ENCODE measurements at regions not wholly inside any gene's neighbourhood (a gene's known extent, or its start where the extent isn't known, plus 50 kb on each side); places are given as distances from the start of the nearest gene placed in this dataset.

- Histone ChIP-seq H3K9me3 (no peaks in the 10 kb centered on the region), H3K36me3 (no peaks in the 10 kb centered on the region), H3K4me1 (no peaks in the 10 kb centered on the region), H3K27me3 (no peaks in the 10 kb centered on the region), H3K27ac (no peak overlapping the region), H3K4me3 (no peak overlapping the region)
- ATAC-seq (ENCODE audit: low FRiP score in 2 of 2) = no peak
- DNase-seq = no peak
- TF ChIP-seq POLR2A (IDR thresholded peaks at IDR 0.05) (no peak), EP300 (IDR thresholded peaks at IDR 0.05) (no peak), POLR2AphosphoS5 (IDR thresholded peaks at IDR 0.05) (no peak), CTCF (IDR thresholded peaks at IDR 0.05) (no peak)
- WGBS, 2 donors = 87 to 95% methylated on average over 2 of the region's 2 CpGs
Observed at GRCh38 chr12:115149279-115149678, 465.3 kb upstream of the TBX3 start.

- 90 to 97% methylated on average over 2 of the region's 2 CpGs for whole genome bisulfite sequencing, 2 donors
Observed at GRCh38 chr12:115147916-115148315, 463.9 kb upstream of the TBX3 start.

GRCh38 chr12:115146453-115146852 lies 462.5 kb upstream of the TBX3 start:
- H3K9me3 ChIP-seq = no peaks in the 10 kb centered on the region
- no peaks in the 10 kb centered on the region for H3K27me3 ChIP-seq
- ATAC-seq (ENCODE audit: low FRiP score in 2 of 2) = no peak
- TF ChIP-seq POLR2A (IDR thresholded peaks at IDR 0.05) (no peak), CTCF (IDR thresholded peaks at IDR 0.05) (no peak), POLR2AphosphoS5 (IDR thresholded peaks at IDR 0.05) (no peak), EP300 (IDR thresholded peaks at IDR 0.05) (no peak)
- 77 to 78% methylated on average over 2 of the region's 2 CpGs for WGBS, 2 donors
- no peak overlapping the region for H3K27ac ChIP-seq
- H3K4me1 ChIP-seq = no peaks in the 10 kb centered on the region
- no peak for DNase-seq
- no peaks in the 10 kb centered on the region for H3K36me3 ChIP-seq
- no peak overlapping the region for H3K4me3 ChIP-seq

More at GRCh38 chr12:115147916-115148315, 463.9 kb upstream of the TBX3 start:
- Histone ChIP-seq H3K27me3 (no peaks in the 10 kb centered on the region), H3K9me3 (no peaks in the 10 kb centered on the region), H3K4me1 (no peaks in the 10 kb centered on the region), H3K36me3 (no peaks in the 10 kb centered on the region), H3K4me3 (no peak overlapping the region), H3K27ac (no peak overlapping the region)
- no peak for DNase-seq
- ATAC-seq (ENCODE audit: low FRiP score in 2 of 2) = no peak
- TF ChIP-seq EP300 (IDR thresholded peaks at IDR 0.05) (no peak), POLR2AphosphoS5 (IDR thresholded peaks at IDR 0.05) (no peak), POLR2A (IDR thresholded peaks at IDR 0.05) (no peak), CTCF (IDR thresholded peaks at IDR 0.05) (no peak)

- DNase-seq (no peak), ATAC-seq (ENCODE audit: low FRiP score in 2 of 2) (no peak)
- Histone ChIP-seq H3K36me3 (no peaks in the 10 kb centered on the region), H3K27ac (no peak overlapping the region), H3K4me1 (no peaks in the 10 kb centered on the region), H3K4me3 (no peak overlapping the region), H3K27me3 (no peaks in the 10 kb centered on the region), H3K9me3 (no peaks in the 10 kb centered on the region)
- WGBS, 2 donors = 66 to 73% methylated on average over 2 of the region's 2 CpGs
- no peak for TF ChIP-seq POLR2AphosphoS5 (IDR thresholded peaks at IDR 0.05)
- TF ChIP-seq CTCF (IDR thresholded peaks at IDR 0.05) = no peak
- no peak for TF ChIP-seq POLR2A (IDR thresholded peaks at IDR 0.05)
- no peak for TF ChIP-seq EP300 (IDR thresholded peaks at IDR 0.05)
Observed at GRCh38 chr12:115144425-115144824, 460.4 kb upstream of the TBX3 start.

- H3K27ac ChIP-seq = no peak overlapping the region
- TF ChIP-seq CTCF (IDR thresholded peaks at IDR 0.05) (no peak), POLR2AphosphoS5 (IDR thresholded peaks at IDR 0.05) (no peak), EP300 (IDR thresholded peaks at IDR 0.05) (no peak), POLR2A (IDR thresholded peaks at IDR 0.05) (no peak)
- H3K9me3 ChIP-seq = peaks cover 0 to 3% (median 0%) of the 10 kb centered on the region in 4 donors
- H3K36me3 ChIP-seq = no peaks in the 10 kb centered on the region
- H3K27me3 ChIP-seq = no peaks in the 10 kb centered on the region
- no peaks in the 10 kb centered on the region for H3K4me1 ChIP-seq
- H3K4me3 ChIP-seq = no peak overlapping the region
- no peak for ATAC-seq (ENCODE audit: low FRiP score in 2 of 2)
- no peak for DNase-seq
- 78 to 81% methylated on average over 4 of the region's 4 CpGs for WGBS, 2 donors
Observed at GRCh38 chr12:115140981-115141655, 457.1 kb upstream of the TBX3 start.

Measured in upper lobe of left lung (tissue), 6 donors.